Muscle layer of colon (tissue), 2 donors: ENCODE measurements at regions not wholly inside any gene's neighbourhood (a gene's known extent, or its start where the extent isn't known, plus 50 kb on each side); places are given as distances from the start of the nearest gene placed in this dataset.

Experiments used
- H3K27ac ChIP-seq: one replicate; pipeline ENCODE4 v1.7.0; 2013; ENCODE audit warnings: low read depth, mild to moderate bottlenecking, low read length, moderate library complexity
- H3K27me3 ChIP-seq, 2 donors: one replicate each; pipeline ENCODE4 v1.7.0; 2013; ENCODE audit warnings: low read length in 2 of 2, mild to moderate bottlenecking in 2 of 2; ENCODE audit not compliant: insufficient read depth in 2 of 2, control insufficient read depth in 1 of 2
- H3K36me3 ChIP-seq: one replicate; pipeline ENCODE4 v1.7.0; 2013; ENCODE audit warnings: mild to moderate bottlenecking, low read length; ENCODE audit not compliant: insufficient read depth
- H3K4me1 ChIP-seq: one replicate; pipeline ENCODE4 v1.7.0; 2013; ENCODE audit warnings: mild to moderate bottlenecking, low read length; ENCODE audit not compliant: insufficient read depth
- H3K4me3 ChIP-seq, 2 donors: one replicate each; pipeline ENCODE4 v1.7.0; 2013; ENCODE audit warnings: low read length in 2 of 2, low read depth in 1 of 2, mild to moderate bottlenecking in 1 of 2, moderate library complexity in 1 of 2
- H3K9ac ChIP-seq: one replicate; pipeline ENCODE4 v1.7.0; 2013; ENCODE audit warnings: low read length
- H3K9me3 ChIP-seq: one replicate; pipeline ENCODE4 v1.7.0; 2013; ENCODE audit warnings: mild to moderate bottlenecking, low read length
- donor health status: abdominal sarcoma.
- donor health status: Adenocarcinoma of cecum.

GRCh38 chr14:51401756-51402155 lies 161.7 kb downstream of the TMX1 start:
- H3K27me3 ChIP-seq: no peaks in the 10 kb centered on the region
- no peaks in the 10 kb centered on the region for H3K36me3 ChIP-seq
- no peaks in the 10 kb centered on the region for H3K9me3 ChIP-seq
- no peak overlapping the region for H3K4me3 ChIP-seq
- H3K27ac ChIP-seq: peak overlapping the region; percentile 78
- H3K9ac ChIP-seq: no peak overlapping the region
- peaks cover 27% of the 10 kb centered on the region for H3K4me1 ChIP-seq

DNA sequence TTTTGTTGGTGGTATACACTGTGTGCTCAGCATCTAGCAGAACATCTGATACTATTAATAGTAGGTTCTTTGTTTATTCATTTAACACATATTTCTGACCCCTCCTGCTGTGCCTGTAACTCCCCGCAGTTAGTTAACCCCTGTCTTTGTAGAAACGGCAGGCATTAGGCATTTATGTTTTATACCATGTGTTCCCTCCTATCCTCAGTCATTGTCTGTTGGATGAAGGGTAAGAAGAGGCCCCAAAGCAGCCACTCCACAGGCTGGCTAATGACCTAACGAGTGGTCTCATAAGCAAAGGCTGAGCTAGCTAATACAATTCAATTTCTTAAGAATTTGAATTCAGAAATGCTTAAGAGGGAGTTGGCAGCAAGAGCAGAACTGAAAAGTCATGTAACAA lies 170.8 kb downstream of the TMX1 start:
- Histone ChIP-seq H3K27me3 (no peaks in the 10 kb centered on the region), H3K9me3 (no peaks in the 10 kb centered on the region), H3K27ac (no peak overlapping the region), H3K36me3 (no peaks in the 10 kb centered on the region), H3K4me1 (peaks cover 8% of the 10 kb centered on the region), H3K4me3 (no peak overlapping the region), H3K9ac (no peak overlapping the region)

- no peaks in the 10 kb centered on the region for H3K36me3 ChIP-seq
- no peak overlapping the region for H3K4me3 ChIP-seq
- no peaks in the 10 kb centered on the region for H3K9me3 ChIP-seq
- no peaks in the 10 kb centered on the region for H3K27me3 ChIP-seq
- H3K27ac ChIP-seq: no peak overlapping the region
- peaks cover 5% of the 10 kb centered on the region for H3K4me1 ChIP-seq
- H3K9ac ChIP-seq: no peak overlapping the region
Observed at GRCh38 chr14:51419685-51420084, 179.6 kb downstream of the TMX1 start.

- Histone ChIP-seq H3K9ac (no peak overlapping the region), H3K36me3 (no peaks in the 10 kb centered on the region), H3K4me1 (peaks cover 10% of the 10 kb centered on the region), H3K27ac (no peak overlapping the region), H3K27me3 (no peaks in the 10 kb centered on the region), H3K9me3 (no peaks in the 10 kb centered on the region), H3K4me3 (no peak overlapping the region)
Observed at GRCh38 chr14:51422704-51423103, 182.7 kb downstream of the TMX1 start.

DNA sequence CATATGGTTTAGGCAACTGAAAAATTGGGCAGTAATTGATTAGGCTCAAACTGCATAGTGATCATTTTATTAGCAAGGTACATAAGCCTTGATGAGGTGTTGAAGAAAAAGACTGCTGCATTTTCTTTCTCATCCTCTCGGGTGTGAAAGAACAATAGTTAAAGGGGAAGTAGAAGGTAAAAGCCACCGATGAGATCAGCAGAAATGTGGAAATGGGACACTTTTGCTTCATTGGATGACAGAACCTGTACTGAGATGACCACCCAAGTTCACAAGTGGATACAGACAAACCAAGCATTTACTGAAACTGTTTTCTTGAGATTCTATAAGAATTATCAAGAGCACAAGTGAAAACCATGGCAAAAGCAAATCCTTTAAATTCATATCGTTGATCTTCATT lies 184.0 kb downstream of the TMX1 start:
- peaks cover 10% of the 10 kb centered on the region for H3K4me1 ChIP-seq

GRCh38 chr14:51424561-51425251 lies 184.7 kb downstream of the TMX1 start:
- Histone ChIP-seq H3K27me3 (no peaks in the 10 kb centered on the region), H3K9ac (no peak overlapping the region), H3K9me3 (no peaks in the 10 kb centered on the region), H3K4me3 (no peak overlapping the region), H3K36me3 (no peaks in the 10 kb centered on the region), H3K4me1 (peaks cover 10% of the 10 kb centered on the region), H3K27ac (peak overlapping the region; percentile 42)

More for the DNA sequence above, 184.0 kb downstream of the TMX1 start:
- Histone ChIP-seq H3K27ac (no peak overlapping the region), H3K9ac (no peak overlapping the region), H3K9me3 (no peaks in the 10 kb centered on the region), H3K36me3 (no peaks in the 10 kb centered on the region), H3K4me3 (no peak overlapping the region), H3K27me3 (no peaks in the 10 kb centered on the region)

- no peak overlapping the region for H3K27ac ChIP-seq
- H3K4me1 ChIP-seq: peaks cover 10% of the 10 kb centered on the region
- H3K9me3 ChIP-seq: no peaks in the 10 kb centered on the region
- no peak overlapping the region for H3K4me3 ChIP-seq
- no peaks in the 10 kb centered on the region for H3K27me3 ChIP-seq
- H3K9ac ChIP-seq: no peak overlapping the region
- no peaks in the 10 kb centered on the region for H3K36me3 ChIP-seq
Observed at GRCh38 chr14:51428981-51429380, 188.9 kb downstream of the TMX1 start.

GRCh38 chr14:51430079-51430478 lies 190.0 kb downstream of the TMX1 start:
- Histone ChIP-seq H3K27me3 (no peaks in the 10 kb centered on the region), H3K4me3 (no peak overlapping the region), H3K4me1 (peaks cover 1% of the 10 kb centered on the region), H3K9me3 (no peaks in the 10 kb centered on the region), H3K9ac (no peak overlapping the region), H3K36me3 (no peaks in the 10 kb centered on the region), H3K27ac (no peak overlapping the region)

DNA sequence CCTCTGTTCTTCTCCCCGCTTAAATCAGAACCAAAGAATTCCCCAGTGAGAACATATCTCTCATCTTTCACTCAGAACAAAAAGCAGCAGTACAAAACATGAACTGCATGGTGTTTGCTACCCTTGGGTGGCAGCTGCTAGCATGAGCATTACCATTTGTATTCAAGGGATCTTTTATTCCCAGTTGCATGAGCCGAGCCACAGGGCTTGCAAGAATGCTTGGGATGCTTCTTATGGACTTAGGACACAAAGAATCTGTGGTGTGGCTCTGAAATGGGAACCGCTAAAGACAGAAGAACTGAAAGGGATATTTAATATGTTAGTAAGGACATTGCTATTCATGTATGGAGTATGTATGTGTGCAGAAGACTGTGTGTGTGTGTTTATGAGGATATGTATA lies 190.6 kb downstream of the TMX1 start:
- no peak overlapping the region for H3K27ac ChIP-seq
- H3K4me1 ChIP-seq: no peaks in the 10 kb centered on the region
- H3K36me3 ChIP-seq: no peaks in the 10 kb centered on the region
- no peak overlapping the region for H3K4me3 ChIP-seq
- no peaks in the 10 kb centered on the region for H3K27me3 ChIP-seq
- H3K9me3 ChIP-seq: no peaks in the 10 kb centered on the region
- no peak overlapping the region for H3K9ac ChIP-seq

GRCh38 chr14:51431033-51431709 lies 191.1 kb downstream of the TMX1 start:
- Histone ChIP-seq H3K36me3 (no peaks in the 10 kb centered on the region), H3K27ac (no peak overlapping the region), H3K4me1 (no peaks in the 10 kb centered on the region), H3K27me3 (no peaks in the 10 kb centered on the region), H3K9me3 (no peaks in the 10 kb centered on the region), H3K4me3 (no peak overlapping the region), H3K9ac (no peak overlapping the region)

DNA sequence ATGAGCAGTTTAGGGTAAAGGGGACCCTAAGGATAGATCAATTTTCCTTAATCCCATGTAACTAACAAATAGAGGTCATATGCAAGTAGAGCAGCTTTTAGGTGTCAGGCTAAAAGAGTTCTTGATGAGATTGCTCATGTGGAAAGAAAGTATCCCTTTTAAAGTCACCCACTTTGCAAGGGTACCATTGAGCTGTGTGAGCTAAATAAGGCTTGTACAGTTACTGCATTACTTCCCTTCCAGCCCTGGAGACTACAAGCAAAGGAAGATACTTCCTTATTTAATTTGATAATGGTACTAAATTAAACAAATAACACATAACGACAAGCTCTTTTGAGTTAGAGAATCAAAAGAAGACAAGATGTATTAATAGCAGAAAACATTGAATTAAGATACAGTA lies 191.7 kb downstream of the TMX1 start:
- H3K27ac ChIP-seq: no peak overlapping the region
- H3K9me3 ChIP-seq: no peaks in the 10 kb centered on the region
- H3K4me3 ChIP-seq: no peak overlapping the region
- H3K36me3 ChIP-seq: no peaks in the 10 kb centered on the region
- no peak overlapping the region for H3K9ac ChIP-seq
- no peaks in the 10 kb centered on the region for H3K27me3 ChIP-seq
- H3K4me1 ChIP-seq: no peaks in the 10 kb centered on the region
